SK-N-SH (cell line): ENCODE measurements at regions not wholly inside any gene's neighbourhood (a gene's known extent, or its start where the extent isn't known, plus 50 kb on each side); places are given as distances from the start of the nearest gene placed in this dataset.

ENCODE experiments used
- CTCF ChIA-PET: fragments of 300-600, 350-600 bp; formaldehyde crosslinking; extraction: SDS; loops from one replicate; lab custom pipeline; 2021; lab: Yijun Ruan, JAX
- POLR2A ChIA-PET: fragments of 350-600 bp; sonication (Branson Sonifier 250); formaldehyde crosslinking; extraction: SDS; loops from one replicate; lab custom pipeline; 2020; ENCODE audit warnings: antibody characterized with exemption, inconsistent platforms; lab: Yijun Ruan, JAX
- DNase-seq: peaks from one replicate; pipeline ENCODE4 v3.0.0; 2012
- H2AFZ ChIP-seq: fragments of 200-600 bp; sonication (generic); 2 replicates; pipeline ENCODE4 v1.8.1; 2016; ENCODE audit warnings: antibody characterized with exemption, mild to moderate bottlenecking, low read depth
- H3F3A ChIP-seq: fragments of 200-600 bp; sonication (generic); replicated peaks from 2 replicates; pipeline ENCODE3; 2016; ENCODE audit warnings: antibody characterized with exemption, mild to moderate bottlenecking; ENCODE audit not compliant: insufficient read depth
- H3K27ac ChIP-seq, 2 experiments: fragments of 200-500 bp in 1 of 2; fragments of 200-600 bp in 1 of 2; sonication (Bioruptor generic) in 1 of 2; sonication (generic), shearing (Covaris generic) in 1 of 2; 2 replicates each; pipeline versions ENCODE4 v1.5.1 to v1.6.1; 2014 to 2016; ENCODE audit warnings: low read depth in 2 of 2, inconsistent platforms in 1 of 2, low read length in 1 of 2, mild to moderate bottlenecking in 1 of 2, mixed read lengths in 1 of 2
- H3K27me3 ChIP-seq: fragments of 200-600 bp; sonication (generic), shearing (Covaris generic); 2 replicates; pipeline ENCODE4 v1.6.1; 2016; ENCODE audit warnings: mixed run types; ENCODE audit not compliant: insufficient read depth
- H3K36me3 ChIP-seq, 2 experiments: fragments of 200-500 bp in 1 of 2; fragments of 200-600 bp in 1 of 2; sonication (Bioruptor generic) in 1 of 2; sonication (generic) in 1 of 2; replicated peaks in 1 of 2; 2 replicates each; pipeline versions ENCODE3 to v1.5.1; 2014 to 2016; ENCODE audit warnings: low read length in 1 of 2, mild to moderate bottlenecking in 1 of 2; ENCODE audit not compliant: insufficient read depth in 2 of 2, control insufficient read depth in 1 of 2
- H3K4me1 ChIP-seq, 2 experiments: fragments of 200-500 bp in 1 of 2; fragments of 200-600 bp in 1 of 2; sonication (Bioruptor generic) in 1 of 2; sonication (generic), shearing (Covaris generic) in 1 of 2; 2 replicates each; pipeline versions ENCODE4 v1.5.1 to v1.6.1; 2014 to 2016; ENCODE audit warnings: low read depth in 1 of 2, low read length in 1 of 2, mixed run types in 1 of 2; ENCODE audit not compliant: insufficient read depth in 2 of 2, control insufficient read depth in 1 of 2
- H3K4me2 ChIP-seq: fragments of 200-600 bp; sonication (generic), shearing (Covaris generic); 2 replicates; pipeline ENCODE4 v1.6.1; 2017; ENCODE audit warnings: mixed run types
- H3K4me3 ChIP-seq, 2 experiments: fragments of 200-500 bp in 1 of 2; fragments of 200-600 bp in 1 of 2; sonication (Bioruptor generic) in 1 of 2; sonication (generic), shearing (Covaris generic) in 1 of 2; 2 replicates each; pipeline versions ENCODE4 v1.5.1 to v1.8.1; 2014 to 2016; ENCODE audit warnings: low read depth in 2 of 2, inconsistent platforms in 1 of 2, low read length in 1 of 2, mild to moderate bottlenecking in 1 of 2, mixed read lengths in 1 of 2, moderate library complexity in 1 of 2
- H3K79me2 ChIP-seq: fragments of 200-600 bp; sonication (generic); 2 replicates; pipeline ENCODE4 v1.8.1; 2017; ENCODE audit warnings: mild to moderate bottlenecking; ENCODE audit not compliant: insufficient read depth
- H3K9ac ChIP-seq: fragments of 200-600 bp; sonication (generic); 2 replicates; pipeline ENCODE4 v1.6.1; 2017; ENCODE audit warnings: mixed run types
- H3K9me2 ChIP-seq: fragments of 200-600 bp; sonication (generic); 2 replicates; pipeline ENCODE4 v1.6.1; 2017; ENCODE audit warnings: mixed run types
- H3K9me3 ChIP-seq: fragments of 200-600 bp; sonication (generic); 2 replicates; pipeline ENCODE4 v1.6.1; 2017; ENCODE audit warnings: mixed run types, mild to moderate bottlenecking, moderate library complexity
- H4K20me1 ChIP-seq: fragments of 200-600 bp; sonication (generic); 2 replicates; pipeline ENCODE4 v1.6.1; 2017; ENCODE audit warnings: mild to moderate bottlenecking, mixed run types; ENCODE audit not compliant: insufficient read depth
- CHD2 ChIP-seq: fragments of 150-350 bp; IDR thresholded peaks from 2 replicates; pipeline ENCODE4 v1.6.1; 2018; ENCODE audit warnings: low read length; ENCODE audit not compliant: partially characterized antibody
- CTCF ChIP-seq: fragments of 200-600 bp; sonication (generic); IDR thresholded peaks from 2 replicates; pipeline ENCODE4 v1.6.1; 2017; ENCODE audit warnings: antibody characterized with exemption, mild to moderate bottlenecking, moderate library complexity
- EZH2phosphoT487 ChIP-seq: fragments of 200-600 bp; sonication (generic); IDR thresholded peaks from 2 replicates; pipeline ENCODE4 v1.6.1; 2017; ENCODE audit warnings: low read depth, mixed run types, mild to moderate bottlenecking, antibody characterized with exemption, moderate library complexity, borderline replicate concordance
- FOSL2 ChIP-seq: IDR thresholded peaks from 2 replicates; pipeline ENCODE4 v1.4.0; 2012; ENCODE audit warnings: low read depth, mild to moderate bottlenecking, moderate library complexity, borderline replicate concordance
- FOXJ3 ChIP-seq: sonication (generic); formaldehyde crosslinking; IDR thresholded peaks from 2 replicates; pipeline ENCODE4 v1.5.1; 2020; ENCODE audit warnings: mild to moderate bottlenecking, missing genetic modification reagents
- JUND ChIP-seq: IDR thresholded peaks from 2 replicates; pipeline ENCODE4 v1.4.0; 2012
- NFIC ChIP-seq: IDR thresholded peaks from 2 replicates; pipeline ENCODE4 v1.4.0; 2012; ENCODE audit warnings: borderline replicate concordance
- POLR2AphosphoS5 ChIP-seq: IDR thresholded peaks from 2 replicates; pipeline ENCODE4 v1.6.1; 2012; ENCODE audit warnings: low read depth, low read length
- RCOR1 ChIP-seq: fragments of 150-350 bp; IDR thresholded peaks from 2 replicates; pipeline ENCODE4 v1.6.1; 2017; ENCODE audit warnings: antibody characterized with exemption, low read length
- TAF1 ChIP-seq: IDR thresholded peaks from 2 replicates; pipeline ENCODE4 v1.6.1; 2012; ENCODE audit warnings: low read depth, mild to moderate bottlenecking, low read length, moderate library complexity, borderline replicate concordance
- TCF12 ChIP-seq: IDR thresholded peaks from 2 replicates; pipeline ENCODE4 v1.4.0; 2012
- TEAD4 ChIP-seq: IDR thresholded peaks from 2 replicates; pipeline ENCODE4 v1.4.0; 2012; ENCODE audit warnings: mild to moderate bottlenecking, borderline replicate concordance; ENCODE audit not compliant: insufficient read depth
- USF2 ChIP-seq: fragments of 150-350 bp; IDR thresholded peaks from 2 replicates; pipeline ENCODE4 v1.6.1; 2017; ENCODE audit warnings: antibody characterized with exemption, low read length, low read depth, borderline replicate concordance
- ZBTB33 ChIP-seq: IDR thresholded peaks from 2 replicates; pipeline ENCODE4 v1.4.0; 2012; ENCODE audit warnings: low read depth, borderline replicate concordance
- WGBS: methylation state at CpG from one replicate; pipeline ENCODE4 v1.1.6; 2017; ENCODE audit warnings: low lambda C conversion rate; 5-methylcytosine and 5-hydroxymethylcytosine counted together
- TF ChIP-seq, protein P1 (sequence below): IDR thresholded peaks from 2 replicates; pipeline ENCODE4 v1.6.1; 2012; ENCODE audit warnings: mild to moderate bottlenecking, low read depth, low read length, moderate library complexity
- TF ChIP-seq, protein P2 (sequence below): IDR thresholded peaks from 2 replicates; pipeline ENCODE4 v1.4.0; 2012; ENCODE audit warnings: low read depth, borderline replicate concordance
- TF ChIP-seq, protein P3 (sequence below): fragments of 150-350 bp; IDR thresholded peaks from 2 replicates; pipeline ENCODE4 v1.6.1; 2016; ENCODE audit warnings: mild to moderate bottlenecking, low read depth, low read length

DNA sequence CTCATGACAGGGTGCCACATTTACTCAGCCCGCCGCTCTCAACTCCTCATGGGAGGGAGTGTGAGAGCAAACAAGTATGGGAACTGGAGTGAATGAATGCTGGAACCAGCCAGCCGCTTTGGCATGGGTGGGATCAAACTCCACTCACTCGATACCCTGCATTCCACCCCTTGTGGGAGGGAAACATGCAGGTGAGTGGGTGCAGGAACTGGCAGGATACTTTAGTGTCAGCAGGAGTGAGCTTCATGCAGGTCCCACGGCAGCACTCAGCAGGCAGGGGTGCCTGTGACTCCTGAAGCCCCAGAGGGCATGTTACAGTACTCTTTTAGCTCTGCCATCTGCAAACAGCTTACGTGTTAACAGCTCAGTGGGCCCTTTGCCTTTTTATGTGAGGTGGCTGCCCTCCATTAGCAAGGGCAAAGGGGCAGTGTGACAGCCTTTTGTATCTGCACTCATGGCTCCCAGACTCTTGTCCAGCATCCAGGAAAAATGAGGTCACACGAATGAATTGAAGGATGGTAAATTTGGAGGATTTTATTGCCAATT, 433.2 kb upstream of the NMUR2 start:
- no peak overlapping the region for H3K4me2 ChIP-seq
- H3K36me3 ChIP-seq: no peaks in the 10 kb centered on the region
- H3K4me1 ChIP-seq: no peaks in the 10 kb centered on the region
- H4K20me1 ChIP-seq: no peaks in the 10 kb centered on the region
- no peak overlapping the region for H3K27ac ChIP-seq
- H2AFZ ChIP-seq: no peak overlapping the region
- H3K9ac ChIP-seq: no peak overlapping the region
- no peaks in the 10 kb centered on the region for H3F3A ChIP-seq
- no peaks in the 10 kb centered on the region for H3K9me3 ChIP-seq
- TF ChIP-seq, protein P1, sequence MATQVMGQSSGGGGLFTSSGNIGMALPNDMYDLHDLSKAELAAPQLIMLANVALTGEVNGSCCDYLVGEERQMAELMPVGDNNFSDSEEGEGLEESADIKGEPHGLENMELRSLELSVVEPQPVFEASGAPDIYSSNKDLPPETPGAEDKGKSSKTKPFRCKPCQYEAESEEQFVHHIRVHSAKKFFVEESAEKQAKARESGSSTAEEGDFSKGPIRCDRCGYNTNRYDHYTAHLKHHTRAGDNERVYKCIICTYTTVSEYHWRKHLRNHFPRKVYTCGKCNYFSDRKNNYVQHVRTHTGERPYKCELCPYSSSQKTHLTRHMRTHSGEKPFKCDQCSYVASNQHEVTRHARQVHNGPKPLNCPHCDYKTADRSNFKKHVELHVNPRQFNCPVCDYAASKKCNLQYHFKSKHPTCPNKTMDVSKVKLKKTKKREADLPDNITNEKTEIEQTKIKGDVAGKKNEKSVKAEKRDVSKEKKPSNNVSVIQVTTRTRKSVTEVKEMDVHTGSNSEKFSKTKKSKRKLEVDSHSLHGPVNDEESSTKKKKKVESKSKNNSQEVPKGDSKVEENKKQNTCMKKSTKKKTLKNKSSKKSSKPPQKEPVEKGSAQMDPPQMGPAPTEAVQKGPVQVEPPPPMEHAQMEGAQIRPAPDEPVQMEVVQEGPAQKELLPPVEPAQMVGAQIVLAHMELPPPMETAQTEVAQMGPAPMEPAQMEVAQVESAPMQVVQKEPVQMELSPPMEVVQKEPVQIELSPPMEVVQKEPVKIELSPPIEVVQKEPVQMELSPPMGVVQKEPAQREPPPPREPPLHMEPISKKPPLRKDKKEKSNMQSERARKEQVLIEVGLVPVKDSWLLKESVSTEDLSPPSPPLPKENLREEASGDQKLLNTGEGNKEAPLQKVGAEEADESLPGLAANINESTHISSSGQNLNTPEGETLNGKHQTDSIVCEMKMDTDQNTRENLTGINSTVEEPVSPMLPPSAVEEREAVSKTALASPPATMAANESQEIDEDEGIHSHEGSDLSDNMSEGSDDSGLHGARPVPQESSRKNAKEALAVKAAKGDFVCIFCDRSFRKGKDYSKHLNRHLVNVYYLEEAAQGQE: no peak
- TF ChIP-seq ZBTB33: no peak
- no peak for TF ChIP-seq EZH2phosphoT487
- no peak for TF ChIP-seq CHD2
- no peak for TF ChIP-seq FOXJ3 (CRISPR knock-in tag)
- TF ChIP-seq CTCF: no peak
- TF ChIP-seq TAF1: no peak
- TF ChIP-seq, protein P2, sequence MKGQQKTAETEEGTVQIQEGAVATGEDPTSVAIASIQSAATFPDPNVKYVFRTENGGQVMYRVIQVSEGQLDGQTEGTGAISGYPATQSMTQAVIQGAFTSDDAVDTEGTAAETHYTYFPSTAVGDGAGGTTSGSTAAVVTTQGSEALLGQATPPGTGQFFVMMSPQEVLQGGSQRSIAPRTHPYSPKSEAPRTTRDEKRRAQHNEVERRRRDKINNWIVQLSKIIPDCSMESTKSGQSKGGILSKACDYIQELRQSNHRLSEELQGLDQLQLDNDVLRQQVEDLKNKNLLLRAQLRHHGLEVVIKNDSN: no peak
- TF ChIP-seq FOSL2: no peak
- TF ChIP-seq USF2: no peak
- TF ChIP-seq, protein P3, sequence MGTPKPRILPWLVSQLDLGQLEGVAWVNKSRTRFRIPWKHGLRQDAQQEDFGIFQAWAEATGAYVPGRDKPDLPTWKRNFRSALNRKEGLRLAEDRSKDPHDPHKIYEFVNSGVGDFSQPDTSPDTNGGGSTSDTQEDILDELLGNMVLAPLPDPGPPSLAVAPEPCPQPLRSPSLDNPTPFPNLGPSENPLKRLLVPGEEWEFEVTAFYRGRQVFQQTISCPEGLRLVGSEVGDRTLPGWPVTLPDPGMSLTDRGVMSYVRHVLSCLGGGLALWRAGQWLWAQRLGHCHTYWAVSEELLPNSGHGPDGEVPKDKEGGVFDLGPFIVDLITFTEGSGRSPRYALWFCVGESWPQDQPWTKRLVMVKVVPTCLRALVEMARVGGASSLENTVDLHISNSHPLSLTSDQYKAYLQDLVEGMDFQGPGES: no peak
- TF ChIP-seq TEAD4: no peak
- no peak for TF ChIP-seq POLR2AphosphoS5
- TF ChIP-seq NFIC: no peak
- no peak for TF ChIP-seq RCOR1
- no peak for TF ChIP-seq JUND
- TF ChIP-seq TCF12: no peak
- CTCF ChIA-PET: no interaction called here
- H3K79me2 ChIP-seq: no peaks in the 10 kb centered on the region
- H3K4me3 ChIP-seq: no peak overlapping the region
- DNase-seq: no peak
- H3K9me2 ChIP-seq: no peaks in the 10 kb centered on the region
- POLR2A ChIA-PET: no interaction called here
- H3K27me3 ChIP-seq: no peaks in the 10 kb centered on the region
- WGBS: 18% methylated on average over 6 of the region's 7 CpGs
